RWPE1 (cell line): ENCODE measurements at regions not wholly inside any gene's neighbourhood (a gene's known extent, or its start where the extent isn't known, plus 50 kb on each side); places are given as distances from the start of the nearest gene placed in this dataset.

Experiments
- CTCF ChIA-PET: fragments of 350-600 bp; sonication (Branson Sonifier 250); formaldehyde crosslinking; extraction: SDS; loops from one replicate; lab custom pipeline; 2021; lab: Yijun Ruan, JAX
- POLR2A ChIA-PET: fragments of 400-600 bp; formaldehyde crosslinking; extraction: SDS; loops from one replicate; lab custom pipeline; 2020; ENCODE audit warnings: antibody characterized with exemption; ENCODE audit not compliant: low non-redundant PET; lab: Yijun Ruan, JAX
- DNase-seq: peaks from one replicate; pipeline ENCODE4 v3.0.0; 2012; ENCODE audit warnings: low spot score
- H3K27ac ChIP-seq: fragments of 450-650 bp; 2 replicates; pipeline ENCODE4 v1.5.1; 2017
- TF ChIP-seq, protein P1 (sequence below): fragments of 450-650 bp; conservative IDR thresholded peaks from 2 replicates; pipeline ENCODE4 v1.5.1; 2017; ENCODE audit warnings: low read depth, mild to moderate bottlenecking

GRCh38 chr2:217108575-217109027 lies 248.7 kb upstream of the TNP1 start:
- H3K27ac ChIP-seq, result no peak overlapping the region
- DNase-seq, result no peak
- TF ChIP-seq, protein P1, sequence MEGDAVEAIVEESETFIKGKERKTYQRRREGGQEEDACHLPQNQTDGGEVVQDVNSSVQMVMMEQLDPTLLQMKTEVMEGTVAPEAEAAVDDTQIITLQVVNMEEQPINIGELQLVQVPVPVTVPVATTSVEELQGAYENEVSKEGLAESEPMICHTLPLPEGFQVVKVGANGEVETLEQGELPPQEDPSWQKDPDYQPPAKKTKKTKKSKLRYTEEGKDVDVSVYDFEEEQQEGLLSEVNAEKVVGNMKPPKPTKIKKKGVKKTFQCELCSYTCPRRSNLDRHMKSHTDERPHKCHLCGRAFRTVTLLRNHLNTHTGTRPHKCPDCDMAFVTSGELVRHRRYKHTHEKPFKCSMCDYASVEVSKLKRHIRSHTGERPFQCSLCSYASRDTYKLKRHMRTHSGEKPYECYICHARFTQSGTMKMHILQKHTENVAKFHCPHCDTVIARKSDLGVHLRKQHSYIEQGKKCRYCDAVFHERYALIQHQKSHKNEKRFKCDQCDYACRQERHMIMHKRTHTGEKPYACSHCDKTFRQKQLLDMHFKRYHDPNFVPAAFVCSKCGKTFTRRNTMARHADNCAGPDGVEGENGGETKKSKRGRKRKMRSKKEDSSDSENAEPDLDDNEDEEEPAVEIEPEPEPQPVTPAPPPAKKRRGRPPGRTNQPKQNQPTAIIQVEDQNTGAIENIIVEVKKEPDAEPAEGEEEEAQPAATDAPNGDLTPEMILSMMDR, result no peak
- ChIA-PET CTCF (no interaction called here), POLR2A (no interaction called here)

DNA sequence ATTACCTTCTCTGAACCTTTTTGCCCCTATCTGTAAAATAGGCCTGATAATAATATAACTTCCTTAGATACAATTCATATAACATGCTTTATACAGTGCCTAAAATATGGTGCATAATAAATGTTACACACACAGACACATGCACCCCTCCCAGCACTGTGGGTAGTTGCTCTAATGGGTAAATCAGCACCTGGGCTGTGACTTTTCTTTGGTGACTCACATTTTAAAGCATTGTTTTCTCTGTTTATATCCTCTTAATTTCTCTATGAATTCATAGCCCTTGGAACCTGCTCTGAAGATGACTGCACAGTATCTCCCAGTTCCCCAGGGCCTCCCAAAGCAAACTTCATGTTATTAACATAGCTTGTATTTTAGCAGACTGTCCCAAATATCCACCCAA lies 248.2 kb upstream of the TNP1 start:
- DNase-seq, result peak; percentile 11
- TF ChIP-seq, protein P1, result no peak
- no peak overlapping the region for H3K27ac ChIP-seq
- ChIA-PET CTCF (interaction anchor here (0.8 kb wide), 1 partner anchor 872 kb away, joined by 5 read pairs; no protein-coding TSS in a partner anchor), POLR2A (no interaction called here)

GRCh38 chr2:217107480-217107879 lies 247.6 kb upstream of the TNP1 start:
- TF ChIP-seq, protein P1, result no peak
- POLR2A ChIA-PET, result no interaction called here
- CTCF ChIA-PET, result interaction anchor here (0.8 kb wide), 1 partner anchor 872 kb away, joined by 5 read pairs; no protein-coding TSS in a partner anchor
- no peak for DNase-seq
- no peak overlapping the region for H3K27ac ChIP-seq

DNA sequence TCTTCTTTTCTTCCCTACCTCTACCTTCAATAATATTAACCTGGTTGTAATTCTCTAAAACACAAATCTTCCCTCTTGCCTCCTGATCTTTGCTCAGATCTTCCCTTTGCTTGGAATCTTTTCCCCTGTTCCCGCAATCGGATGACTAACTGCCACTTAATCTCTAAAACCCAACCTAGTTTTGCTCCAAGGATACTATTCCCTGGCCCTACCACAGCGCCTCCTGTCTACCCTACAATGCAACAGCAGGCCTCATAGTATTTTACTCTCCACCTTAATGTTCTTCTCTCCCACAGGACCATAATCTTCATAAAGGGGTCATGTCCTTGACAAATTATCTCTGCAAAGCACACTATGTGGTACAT lies 246.8 kb upstream of the TNP1 start:
- DNase-seq, result peak; percentile 5
- ChIA-PET CTCF (no interaction called here), POLR2A (no interaction called here)

DNA sequence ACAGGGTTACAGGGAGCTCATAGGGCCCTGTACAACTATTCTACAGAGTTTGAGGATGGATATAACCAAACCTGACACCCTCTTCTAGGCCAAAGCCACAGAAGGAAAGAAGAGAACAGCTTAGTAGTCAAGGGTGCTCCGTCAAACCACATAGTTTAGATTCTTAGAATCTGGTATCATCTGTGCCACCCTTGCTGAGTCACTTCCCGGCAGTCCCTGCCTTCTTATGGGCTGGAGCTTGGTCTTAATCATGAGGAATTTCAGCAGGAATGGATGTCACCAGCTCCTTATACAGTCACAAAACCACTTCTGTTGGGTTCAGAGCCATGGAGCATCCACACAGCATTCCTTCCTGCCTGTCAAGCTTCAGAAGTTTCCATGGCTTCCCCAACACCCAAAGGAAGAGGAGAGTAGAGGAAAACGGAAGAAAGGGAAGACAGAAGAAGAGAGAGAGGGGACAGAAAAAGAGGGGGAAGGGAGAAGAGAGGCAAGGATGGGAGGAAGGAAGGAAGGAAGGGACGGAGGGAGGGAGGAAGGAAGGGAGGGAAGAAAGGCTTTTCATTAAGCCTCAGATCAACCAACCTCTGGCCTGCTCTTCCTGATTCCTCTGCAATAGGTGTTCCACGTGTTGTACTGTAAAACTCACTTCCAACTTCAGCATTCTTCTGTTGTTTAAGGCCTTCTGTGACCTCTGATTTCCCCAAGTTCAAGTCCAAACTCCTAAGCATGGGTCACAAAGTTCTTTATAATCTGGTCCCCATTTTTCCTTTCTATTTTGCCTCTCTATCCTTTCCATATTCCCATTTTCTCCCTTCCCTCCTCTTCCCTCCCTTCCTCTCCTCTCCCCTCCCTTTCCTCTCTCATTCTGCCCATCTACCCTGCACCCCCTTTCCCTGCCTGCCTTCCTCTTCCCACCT lies 246.1 kb upstream of the TNP1 start:
- TF ChIP-seq, protein P1, result no peak
- DNase-seq, result peak; percentile 87
- peak overlapping the region; percentile 31; the same call in 1 of the 2 replicates for H3K27ac ChIP-seq
- ChIA-PET CTCF (interaction anchor here (0.6 to 0.7 kb wide), 2 partner anchors 26 to 264 kb away, joined by 3 read pairs; no protein-coding TSS in a partner anchor), POLR2A (interaction anchor here (0.5 kb wide), 1 partner anchor 21 kb away, joined by 4 read pairs; no protein-coding TSS in a partner anchor)

More for the DNA sequence above, 246.8 kb upstream of the TNP1 start:
- TF ChIP-seq, protein P1, result peak; percentile 18; the same call in 1 of the 2 replicates
- no peak overlapping the region for H3K27ac ChIP-seq

- ChIA-PET POLR2A (interaction anchor here (0.5 kb wide), 1 partner anchor 1033 kb away, joined by 3 read pairs; no protein-coding TSS in a partner anchor), CTCF (interaction anchor here (0.7 kb wide), 1 partner anchor 125 kb away, joined by 5 read pairs; no protein-coding TSS in a partner anchor)
- no peak overlapping the region for H3K27ac ChIP-seq
Observed at GRCh38 chr2:217103752-217104545, 244.1 kb upstream of the TNP1 start.

More at GRCh38 chr2:217103752-217104545, 244.1 kb upstream of the TNP1 start:
- DNase-seq, result peak; percentile 14
- TF ChIP-seq, protein P1, result no peak
